GM12878 (cell line): ENCODE measurements at regions not wholly inside any gene's neighbourhood (a gene's known extent, or its start where the extent isn't known, plus 50 kb on each side); places are given as distances from the start of the nearest gene placed in this dataset.

Source experiments
- BACH1 ChIP-seq: fragments of 450-650 bp; IDR thresholded peaks from 2 replicates; pipeline ENCODE4 v1.6.1; 2017; ENCODE audit warnings: mild to moderate bottlenecking, borderline replicate concordance
- DPF2 ChIP-seq: fragments of 450-650 bp; IDR thresholded peaks from 2 replicates; pipeline ENCODE4 v1.6.1; 2017; ENCODE audit warnings: mild to moderate bottlenecking
- EED ChIP-seq: sonication (generic); IDR thresholded peaks from 2 replicates; pipeline ENCODE4 v1.6.1; 2016; ENCODE audit warnings: antibody characterized with exemption, low read depth
- FOXK2 ChIP-seq: fragments of 450-650 bp; IDR thresholded peaks from 2 replicates; pipeline ENCODE4 v1.6.1; 2017; ENCODE audit warnings: mild to moderate bottlenecking, moderate library complexity
- IKZF1 ChIP-seq: fragments of 450-650 bp; conservative IDR thresholded peaks from 2 replicates; pipeline ENCODE4 v1.6.1; 2017; ENCODE audit warnings: antibody characterized with exemption, mild to moderate bottlenecking
- IKZF2 ChIP-seq, 2 experiments: fragments of 450-650 bp; IDR thresholded peaks; 2 replicates each; pipeline ENCODE4 v1.6.1; 2017; ENCODE audit warnings: mild to moderate bottlenecking in 2 of 2, moderate library complexity in 2 of 2
- MEF2A ChIP-seq: IDR thresholded peaks from 2 replicates; pipeline ENCODE4 v1.6.1; 2011; ENCODE audit warnings: low read depth, mild to moderate bottlenecking, low read length, moderate library complexity; ENCODE audit not compliant: insufficient read depth
- NR2F1 ChIP-seq: fragments of 450-650 bp; conservative IDR thresholded peaks from 2 replicates; pipeline ENCODE4 v1.6.1; 2017; ENCODE audit warnings: mild to moderate bottlenecking
- RELA ChIP-seq: fragments of 450-650 bp; IDR thresholded peaks from 2 replicates; pipeline ENCODE4 v1.8.0; 2014; ENCODE audit warnings: borderline replicate concordance; ENCODE audit not compliant: partially characterized antibody
- RFX5 ChIP-seq: IDR thresholded peaks from 2 replicates; pipeline ENCODE4 v1.6.1; 2011; ENCODE audit warnings: low read depth, low read length, improper control_type of control experiment
- STAT3 ChIP-seq: IDR thresholded peaks from 2 replicates; pipeline ENCODE4 v1.6.1; 2011; ENCODE audit warnings: low read depth, low read length, improper control_type of control experiment
- TCF12 ChIP-seq: IDR thresholded peaks from 2 replicates; pipeline ENCODE4 v1.6.1; 2011; ENCODE audit warnings: low read depth, mild to moderate bottlenecking, low read length
- YBX1 ChIP-seq: fragments of 450-650 bp; IDR thresholded peaks from 2 replicates; pipeline ENCODE4 v1.6.1; 2016; ENCODE audit warnings: antibody characterized with exemption
- ZNF217 ChIP-seq: fragments of 450-650 bp; IDR thresholded peaks from 2 replicates; pipeline ENCODE4 v1.6.1; 2017; ENCODE audit warnings: antibody characterized with exemption, mild to moderate bottlenecking
- ZNF384 ChIP-seq: IDR thresholded peaks from 2 replicates; pipeline ENCODE4 v1.6.1; 2012; ENCODE audit warnings: low read depth, mild to moderate bottlenecking, low read length, improper control_type of control experiment, borderline replicate concordance
- TF ChIP-seq, protein P1 (sequence below): fragments of 450-650 bp; IDR thresholded peaks from 2 replicates; pipeline ENCODE4 v1.6.1; 2017; ENCODE audit warnings: mild to moderate bottlenecking, moderate library complexity
- TF ChIP-seq, protein P2 (sequence below): fragments of 450-650 bp; IDR thresholded peaks from 2 replicates; pipeline ENCODE4 v1.6.1; 2016; ENCODE audit warnings: mild to moderate bottlenecking, moderate library complexity, borderline replicate concordance
- TF ChIP-seq, protein P3 (sequence below): fragments of 450-650 bp; IDR thresholded peaks from 2 replicates; pipeline ENCODE4 v1.6.1; 2017; ENCODE audit warnings: low read depth, mild to moderate bottlenecking, moderate library complexity

DNA sequence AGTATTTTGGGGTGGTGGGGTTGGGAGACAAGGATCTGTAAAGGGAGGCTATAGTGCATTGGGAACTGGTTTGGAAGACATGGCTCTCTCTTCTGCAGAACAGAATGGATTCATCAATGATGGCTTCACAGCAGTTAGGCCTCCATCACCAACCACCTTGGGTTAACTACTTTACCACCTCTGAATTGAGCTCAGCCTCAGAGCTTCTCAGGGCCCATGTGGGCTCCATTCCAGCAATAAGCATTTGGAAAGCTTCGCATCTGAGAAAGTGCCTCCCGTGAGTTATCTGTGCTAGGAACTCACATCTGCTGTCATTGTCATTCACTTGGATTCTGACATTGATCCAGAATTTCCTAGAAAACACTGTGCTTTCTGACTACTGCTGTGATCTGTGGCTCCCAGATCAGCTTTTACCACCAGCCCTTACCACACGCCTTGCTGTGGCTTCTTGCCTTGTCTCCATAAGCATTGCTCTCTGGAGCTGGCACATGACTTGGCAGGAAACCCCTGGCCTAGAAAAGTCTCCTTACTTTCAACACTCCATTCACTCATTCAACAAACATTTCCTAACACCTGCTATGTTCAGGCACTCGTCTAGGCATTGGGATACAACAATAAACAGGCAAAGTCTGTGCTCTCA, 70.7 kb upstream of the ADO start (continued):
- TF ChIP-seq, protein P1, sequence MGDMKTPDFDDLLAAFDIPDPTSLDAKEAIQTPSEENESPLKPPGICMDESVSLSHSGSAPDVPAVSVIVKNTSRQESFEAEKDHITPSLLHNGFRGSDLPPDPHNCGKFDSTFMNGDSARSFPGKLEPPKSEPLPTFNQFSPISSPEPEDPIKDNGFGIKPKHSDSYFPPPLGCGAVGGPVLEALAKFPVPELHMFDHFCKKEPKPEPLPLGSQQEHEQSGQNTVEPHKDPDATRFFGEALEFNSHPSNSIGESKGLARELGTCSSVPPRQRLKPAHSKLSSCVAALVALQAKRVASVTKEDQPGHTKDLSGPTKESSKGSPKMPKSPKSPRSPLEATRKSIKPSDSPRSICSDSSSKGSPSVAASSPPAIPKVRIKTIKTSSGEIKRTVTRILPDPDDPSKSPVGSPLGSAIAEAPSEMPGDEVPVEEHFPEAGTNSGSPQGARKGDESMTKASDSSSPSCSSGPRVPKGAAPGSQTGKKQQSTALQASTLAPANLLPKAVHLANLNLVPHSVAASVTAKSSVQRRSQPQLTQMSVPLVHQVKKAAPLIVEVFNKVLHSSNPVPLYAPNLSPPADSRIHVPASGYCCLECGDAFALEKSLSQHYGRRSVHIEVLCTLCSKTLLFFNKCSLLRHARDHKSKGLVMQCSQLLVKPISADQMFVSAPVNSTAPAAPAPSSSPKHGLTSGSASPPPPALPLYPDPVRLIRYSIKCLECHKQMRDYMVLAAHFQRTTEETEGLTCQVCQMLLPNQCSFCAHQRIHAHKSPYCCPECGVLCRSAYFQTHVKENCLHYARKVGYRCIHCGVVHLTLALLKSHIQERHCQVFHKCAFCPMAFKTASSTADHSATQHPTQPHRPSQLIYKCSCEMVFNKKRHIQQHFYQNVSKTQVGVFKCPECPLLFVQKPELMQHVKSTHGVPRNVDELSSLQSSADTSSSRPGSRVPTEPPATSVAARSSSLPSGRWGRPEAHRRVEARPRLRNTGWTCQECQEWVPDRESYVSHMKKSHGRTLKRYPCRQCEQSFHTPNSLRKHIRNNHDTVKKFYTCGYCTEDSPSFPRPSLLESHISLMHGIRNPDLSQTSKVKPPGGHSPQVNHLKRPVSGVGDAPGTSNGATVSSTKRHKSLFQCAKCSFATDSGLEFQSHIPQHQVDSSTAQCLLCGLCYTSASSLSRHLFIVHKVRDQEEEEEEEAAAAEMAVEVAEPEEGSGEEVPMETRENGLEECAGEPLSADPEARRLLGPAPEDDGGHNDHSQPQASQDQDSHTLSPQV: peak; percentile 98
- TF ChIP-seq, protein P2, sequence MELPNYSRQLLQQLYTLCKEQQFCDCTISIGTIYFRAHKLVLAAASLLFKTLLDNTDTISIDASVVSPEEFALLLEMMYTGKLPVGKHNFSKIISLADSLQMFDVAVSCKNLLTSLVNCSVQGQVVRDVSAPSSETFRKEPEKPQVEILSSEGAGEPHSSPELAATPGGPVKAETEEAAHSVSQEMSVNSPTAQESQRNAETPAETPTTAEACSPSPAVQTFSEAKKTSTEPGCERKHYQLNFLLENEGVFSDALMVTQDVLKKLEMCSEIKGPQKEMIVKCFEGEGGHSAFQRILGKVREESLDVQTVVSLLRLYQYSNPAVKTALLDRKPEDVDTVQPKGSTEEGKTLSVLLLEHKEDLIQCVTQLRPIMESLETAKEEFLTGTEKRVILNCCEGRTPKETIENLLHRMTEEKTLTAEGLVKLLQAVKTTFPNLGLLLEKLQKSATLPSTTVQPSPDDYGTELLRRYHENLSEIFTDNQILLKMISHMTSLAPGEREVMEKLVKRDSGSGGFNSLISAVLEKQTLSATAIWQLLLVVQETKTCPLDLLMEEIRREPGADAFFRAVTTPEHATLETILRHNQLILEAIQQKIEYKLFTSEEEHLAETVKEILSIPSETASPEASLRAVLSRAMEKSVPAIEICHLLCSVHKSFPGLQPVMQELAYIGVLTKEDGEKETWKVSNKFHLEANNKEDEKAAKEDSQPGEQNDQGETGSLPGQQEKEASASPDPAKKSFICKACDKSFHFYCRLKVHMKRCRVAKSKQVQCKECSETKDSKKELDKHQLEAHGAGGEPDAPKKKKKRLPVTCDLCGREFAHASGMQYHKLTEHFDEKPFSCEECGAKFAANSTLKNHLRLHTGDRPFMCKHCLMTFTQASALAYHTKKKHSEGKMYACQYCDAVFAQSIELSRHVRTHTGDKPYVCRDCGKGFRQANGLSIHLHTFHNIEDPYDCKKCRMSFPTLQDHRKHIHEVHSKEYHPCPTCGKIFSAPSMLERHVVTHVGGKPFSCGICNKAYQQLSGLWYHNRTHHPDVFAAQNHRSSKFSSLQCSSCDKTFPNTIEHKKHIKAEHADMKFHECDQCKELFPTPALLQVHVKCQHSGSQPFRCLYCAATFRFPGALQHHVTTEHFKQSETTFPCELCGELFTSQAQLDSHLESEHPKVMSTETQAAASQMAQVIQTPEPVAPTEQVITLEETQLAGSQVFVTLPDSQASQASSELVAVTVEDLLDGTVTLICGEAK: 0 out of 2 replicates have a peak, but pooled peaks have one; percentile 28
- TF ChIP-seq DPF2 (peak; percentile 4; the same call in 1 of the 2 replicates), RELA (no peak), ZNF384 (peak; percentile 73; the same call in 1 of the 2 replicates), IKZF1 (peak; percentile 57), FOXK2 (no peak), NR2F1 (no peak), RFX5 (no peak), TCF12 (no peak), IKZF2 (IDR thresholded peaks at IDR 0.05) (0 out of 4 replicates have a peak, but pooled peaks of 1 of the 2 experiments have one; percentile 1), BACH1 (peak; percentile 4; the same call in 1 of the 2 replicates), EED (0 out of 2 replicates have a peak, but pooled peaks have one; percentile 7), YBX1 (no peak), MEF2A (no peak), ZNF217 (no peak), STAT3 (no peak)
- TF ChIP-seq, protein P3, sequence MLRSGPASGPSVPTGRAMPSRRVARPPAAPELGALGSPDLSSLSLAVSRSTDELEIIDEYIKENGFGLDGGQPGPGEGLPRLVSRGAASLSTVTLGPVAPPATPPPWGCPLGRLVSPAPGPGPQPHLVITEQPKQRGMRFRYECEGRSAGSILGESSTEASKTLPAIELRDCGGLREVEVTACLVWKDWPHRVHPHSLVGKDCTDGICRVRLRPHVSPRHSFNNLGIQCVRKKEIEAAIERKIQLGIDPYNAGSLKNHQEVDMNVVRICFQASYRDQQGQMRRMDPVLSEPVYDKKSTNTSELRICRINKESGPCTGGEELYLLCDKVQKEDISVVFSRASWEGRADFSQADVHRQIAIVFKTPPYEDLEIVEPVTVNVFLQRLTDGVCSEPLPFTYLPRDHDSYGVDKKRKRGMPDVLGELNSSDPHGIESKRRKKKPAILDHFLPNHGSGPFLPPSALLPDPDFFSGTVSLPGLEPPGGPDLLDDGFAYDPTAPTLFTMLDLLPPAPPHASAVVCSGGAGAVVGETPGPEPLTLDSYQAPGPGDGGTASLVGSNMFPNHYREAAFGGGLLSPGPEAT: peak; percentile 77; the same call in 1 of the 2 replicates
